WTC11 (cell line): ENCODE measurements at regions not wholly inside any gene's neighbourhood (a gene's known extent, or its start where the extent isn't known, plus 50 kb on each side); places are given as distances from the start of the nearest gene placed in this dataset.

ENCODE experiments used
- ATAC-seq: fragments of 200-7000 bp; cut with Tn5 transposase; 2 replicates; pipeline ENCODE4 v1.10.0; 2021; ENCODE audit warnings: mild to moderate bottlenecking, moderate library complexity
- CTCF ChIA-PET: fragments of 300-600 bp; sonication (Branson Sonifier 250); formaldehyde crosslinking; loops from one replicate; lab custom pipeline; 2021; ENCODE audit warnings: antibody characterized with exemption; lab: Charles Lee
- POLR2A ChIA-PET: fragments of 350-600 bp; sonication (Branson Sonifier 250); formaldehyde crosslinking; loops from one replicate; lab custom pipeline; 2021; ENCODE audit warnings: antibody characterized with exemption; lab: Charles Lee
- DNase-seq: peaks from one replicate; pipeline ENCODE4 v3.0.0; 2021; ENCODE audit warnings: low spot score
- H3K27ac Mint-ChIP-seq: 2 replicates; pipeline ENCODE4 v1.8.0; 2021; ENCODE audit warnings: mixed read lengths
- H3K27me3 Mint-ChIP-seq: 2 replicates; pipeline ENCODE4 v1.8.0; 2021; ENCODE audit warnings: low read depth, mild to moderate bottlenecking, moderate library complexity, mixed read lengths
- H3K36me3 Mint-ChIP-seq: 2 replicates; pipeline ENCODE4 v1.8.0; 2021; ENCODE audit warnings: mixed read lengths
- H3K4me1 Mint-ChIP-seq: 2 replicates; pipeline ENCODE4 v1.8.0; 2022; ENCODE audit warnings: mixed read lengths
- H3K4me3 Mint-ChIP-seq: 2 replicates; pipeline ENCODE4 v1.8.0; 2021; ENCODE audit warnings: mild to moderate bottlenecking, moderate library complexity, mixed read lengths
- H3K9me3 Mint-ChIP-seq: 2 replicates; pipeline ENCODE4 v1.8.0; 2021; ENCODE audit warnings: mixed read lengths
- ELF4 ChIP-seq: sonication (generic); formaldehyde crosslinking; IDR thresholded peaks from 2 replicates; pipeline ENCODE4 v1.8.1; 2022; ENCODE audit warnings: low read depth, mild to moderate bottlenecking, moderate library complexity, missing genetic modification reagents
- GTF2I ChIP-seq: fragments of 250-450 bp; sonication (Bioruptor Pico); conservative IDR thresholded peaks from 2 replicates; pipeline ENCODE4 v1.4.0; 2021; ENCODE audit warnings: mild to moderate bottlenecking
- JAZF1 ChIP-seq: fragments of 250-450 bp; sonication (Bioruptor Pico); IDR thresholded peaks from 2 replicates; pipeline ENCODE4 v1.9.0; 2021; ENCODE audit warnings: moderate library complexity, mild to moderate bottlenecking, inconsistent platforms
- TP53 ChIP-seq: sonication (generic); formaldehyde crosslinking; IDR thresholded peaks from 2 replicates; pipeline ENCODE4 v1.8.1; 2023; ENCODE audit warnings: mild to moderate bottlenecking, missing genetic modification reagents
- ZNF219 ChIP-seq: sonication (generic); formaldehyde crosslinking; IDR thresholded peaks from 2 replicates; pipeline ENCODE4 v1.8.0; 2023; ENCODE audit warnings: missing genetic modification reagents, mild to moderate bottlenecking, borderline replicate concordance
- ZNF232 ChIP-seq: sonication (generic); formaldehyde crosslinking; IDR thresholded peaks from 2 replicates; pipeline ENCODE4 v1.8.0; 2022; ENCODE audit warnings: mild to moderate bottlenecking, missing genetic modification reagents
- ZNF416 ChIP-seq: fragments of 250-450 bp; sonication (Bioruptor Pico); IDR thresholded peaks from 2 replicates; pipeline ENCODE4 v1.9.0; 2021; ENCODE audit warnings: mild to moderate bottlenecking, inconsistent platforms
- TF ChIP-seq, protein P1 (sequence below): fragments of 250-450 bp; sonication (Bioruptor Pico); IDR thresholded peaks from 2 replicates; pipeline ENCODE4 v1.9.0; 2021; ENCODE audit warnings: mild to moderate bottlenecking
- TF ChIP-seq, protein P2 (sequence below): sonication (generic); formaldehyde crosslinking; IDR thresholded peaks from 2 replicates; pipeline ENCODE4 v1.8.1; 2023; ENCODE audit warnings: mild to moderate bottlenecking, missing genetic modification reagents, moderate library complexity
- TF ChIP-seq, protein P3 (sequence below): sonication (generic); formaldehyde crosslinking; IDR thresholded peaks from 2 replicates; pipeline ENCODE4 v1.8.0; 2022; ENCODE audit warnings: missing genetic modification reagents
- TF ChIP-seq, protein P4 (sequence below): sonication (generic); formaldehyde crosslinking; IDR thresholded peaks from 2 replicates; pipeline ENCODE4 v1.8.0; 2022; ENCODE audit warnings: mild to moderate bottlenecking, missing genetic modification reagents
- TF ChIP-seq, protein P5 (sequence below): sonication (generic); formaldehyde crosslinking; IDR thresholded peaks from 2 replicates; pipeline ENCODE4 v1.8.1; 2022; ENCODE audit warnings: low read depth, missing genetic modification reagents, borderline replicate concordance
- TF ChIP-seq, protein P6 (sequence below): fragments of 250-450 bp; sonication (Bioruptor Pico); IDR thresholded peaks from 2 replicates; pipeline ENCODE4 v2.1.2; 2022; ENCODE audit warnings: mild to moderate bottlenecking, moderate library complexity
- TF ChIP-seq, protein P7 (sequence below): sonication (generic); formaldehyde crosslinking; IDR thresholded peaks from 2 replicates; pipeline ENCODE4 v1.8.0; 2022; ENCODE audit warnings: mild to moderate bottlenecking, missing genetic modification reagents

DNA sequence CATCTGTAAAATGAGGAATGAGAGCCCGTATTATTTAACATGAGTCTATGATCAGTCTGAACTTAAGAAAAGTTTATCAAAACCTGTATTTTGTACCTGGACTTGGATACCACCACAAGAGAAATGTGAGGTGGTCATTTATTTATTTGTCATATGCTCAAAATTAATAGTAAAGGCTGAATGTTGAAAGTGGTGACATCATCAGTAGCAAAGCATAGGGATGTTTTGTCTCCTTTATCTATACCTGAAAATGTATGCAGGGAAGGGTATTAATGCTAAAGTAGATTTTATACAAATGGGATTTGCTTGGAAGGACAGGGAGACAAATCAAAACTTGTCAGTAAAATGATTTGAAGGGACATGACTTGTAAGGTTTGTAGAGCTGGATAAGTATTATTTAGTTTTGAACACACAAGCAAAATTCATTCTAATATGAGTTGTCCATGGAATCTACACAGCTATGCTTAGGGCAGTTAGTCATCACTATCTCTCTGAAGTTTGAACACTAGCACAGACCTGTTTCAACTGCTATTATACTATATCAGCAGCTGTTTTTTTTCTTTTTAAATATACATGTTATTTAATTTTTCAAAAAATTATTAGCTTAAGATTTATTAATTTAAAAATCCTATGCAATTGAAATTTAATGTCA is 52.4 kb upstream of the GUCY1A1 start (continued):
- TF ChIP-seq, protein P1, sequence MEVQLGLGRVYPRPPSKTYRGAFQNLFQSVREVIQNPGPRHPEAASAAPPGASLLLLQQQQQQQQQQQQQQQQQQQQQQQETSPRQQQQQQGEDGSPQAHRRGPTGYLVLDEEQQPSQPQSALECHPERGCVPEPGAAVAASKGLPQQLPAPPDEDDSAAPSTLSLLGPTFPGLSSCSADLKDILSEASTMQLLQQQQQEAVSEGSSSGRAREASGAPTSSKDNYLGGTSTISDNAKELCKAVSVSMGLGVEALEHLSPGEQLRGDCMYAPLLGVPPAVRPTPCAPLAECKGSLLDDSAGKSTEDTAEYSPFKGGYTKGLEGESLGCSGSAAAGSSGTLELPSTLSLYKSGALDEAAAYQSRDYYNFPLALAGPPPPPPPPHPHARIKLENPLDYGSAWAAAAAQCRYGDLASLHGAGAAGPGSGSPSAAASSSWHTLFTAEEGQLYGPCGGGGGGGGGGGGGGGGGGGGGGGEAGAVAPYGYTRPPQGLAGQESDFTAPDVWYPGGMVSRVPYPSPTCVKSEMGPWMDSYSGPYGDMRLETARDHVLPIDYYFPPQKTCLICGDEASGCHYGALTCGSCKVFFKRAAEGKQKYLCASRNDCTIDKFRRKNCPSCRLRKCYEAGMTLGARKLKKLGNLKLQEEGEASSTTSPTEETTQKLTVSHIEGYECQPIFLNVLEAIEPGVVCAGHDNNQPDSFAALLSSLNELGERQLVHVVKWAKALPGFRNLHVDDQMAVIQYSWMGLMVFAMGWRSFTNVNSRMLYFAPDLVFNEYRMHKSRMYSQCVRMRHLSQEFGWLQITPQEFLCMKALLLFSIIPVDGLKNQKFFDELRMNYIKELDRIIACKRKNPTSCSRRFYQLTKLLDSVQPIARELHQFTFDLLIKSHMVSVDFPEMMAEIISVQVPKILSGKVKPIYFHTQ (CRISPR knock-in tag), result no peak
- TF ChIP-seq, protein P2, sequence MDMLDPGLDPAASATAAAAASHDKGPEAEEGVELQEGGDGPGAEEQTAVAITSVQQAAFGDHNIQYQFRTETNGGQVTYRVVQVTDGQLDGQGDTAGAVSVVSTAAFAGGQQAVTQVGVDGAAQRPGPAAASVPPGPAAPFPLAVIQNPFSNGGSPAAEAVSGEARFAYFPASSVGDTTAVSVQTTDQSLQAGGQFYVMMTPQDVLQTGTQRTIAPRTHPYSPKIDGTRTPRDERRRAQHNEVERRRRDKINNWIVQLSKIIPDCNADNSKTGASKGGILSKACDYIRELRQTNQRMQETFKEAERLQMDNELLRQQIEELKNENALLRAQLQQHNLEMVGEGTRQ (CRISPR knock-in tag), result no peak
- no peak for TF ChIP-seq TP53 (CRISPR knock-in tag)
- no peak for TF ChIP-seq GTF2I (CRISPR knock-in tag)
- TF ChIP-seq, protein P3, sequence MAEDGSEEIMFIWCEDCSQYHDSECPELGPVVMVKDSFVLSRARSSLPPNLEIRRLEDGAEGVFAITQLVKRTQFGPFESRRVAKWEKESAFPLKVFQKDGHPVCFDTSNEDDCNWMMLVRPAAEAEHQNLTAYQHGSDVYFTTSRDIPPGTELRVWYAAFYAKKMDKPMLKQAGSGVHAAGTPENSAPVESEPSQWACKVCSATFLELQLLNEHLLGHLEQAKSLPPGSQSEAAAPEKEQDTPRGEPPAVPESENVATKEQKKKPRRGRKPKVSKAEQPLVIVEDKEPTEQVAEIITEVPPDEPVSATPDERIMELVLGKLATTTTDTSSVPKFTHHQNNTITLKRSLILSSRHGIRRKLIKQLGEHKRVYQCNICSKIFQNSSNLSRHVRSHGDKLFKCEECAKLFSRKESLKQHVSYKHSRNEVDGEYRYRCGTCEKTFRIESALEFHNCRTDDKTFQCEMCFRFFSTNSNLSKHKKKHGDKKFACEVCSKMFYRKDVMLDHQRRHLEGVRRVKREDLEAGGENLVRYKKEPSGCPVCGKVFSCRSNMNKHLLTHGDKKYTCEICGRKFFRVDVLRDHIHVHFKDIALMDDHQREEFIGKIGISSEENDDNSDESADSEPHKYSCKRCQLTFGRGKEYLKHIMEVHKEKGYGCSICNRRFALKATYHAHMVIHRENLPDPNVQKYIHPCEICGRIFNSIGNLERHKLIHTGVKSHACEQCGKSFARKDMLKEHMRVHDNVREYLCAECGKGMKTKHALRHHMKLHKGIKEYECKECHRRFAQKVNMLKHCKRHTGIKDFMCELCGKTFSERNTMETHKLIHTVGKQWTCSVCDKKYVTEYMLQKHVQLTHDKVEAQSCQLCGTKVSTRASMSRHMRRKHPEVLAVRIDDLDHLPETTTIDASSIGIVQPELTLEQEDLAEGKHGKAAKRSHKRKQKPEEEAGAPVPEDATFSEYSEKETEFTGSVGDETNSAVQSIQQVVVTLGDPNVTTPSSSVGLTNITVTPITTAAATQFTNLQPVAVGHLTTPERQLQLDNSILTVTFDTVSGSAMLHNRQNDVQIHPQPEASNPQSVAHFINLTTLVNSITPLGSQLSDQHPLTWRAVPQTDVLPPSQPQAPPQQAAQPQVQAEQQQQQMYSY (CRISPR knock-in tag), result no peak
- TF ChIP-seq, protein P4, sequence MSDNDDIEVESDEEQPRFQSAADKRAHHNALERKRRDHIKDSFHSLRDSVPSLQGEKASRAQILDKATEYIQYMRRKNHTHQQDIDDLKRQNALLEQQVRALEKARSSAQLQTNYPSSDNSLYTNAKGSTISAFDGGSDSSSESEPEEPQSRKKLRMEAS, result no peak
- TF ChIP-seq ZNF219 (CRISPR knock-in tag), result no peak

DNA sequence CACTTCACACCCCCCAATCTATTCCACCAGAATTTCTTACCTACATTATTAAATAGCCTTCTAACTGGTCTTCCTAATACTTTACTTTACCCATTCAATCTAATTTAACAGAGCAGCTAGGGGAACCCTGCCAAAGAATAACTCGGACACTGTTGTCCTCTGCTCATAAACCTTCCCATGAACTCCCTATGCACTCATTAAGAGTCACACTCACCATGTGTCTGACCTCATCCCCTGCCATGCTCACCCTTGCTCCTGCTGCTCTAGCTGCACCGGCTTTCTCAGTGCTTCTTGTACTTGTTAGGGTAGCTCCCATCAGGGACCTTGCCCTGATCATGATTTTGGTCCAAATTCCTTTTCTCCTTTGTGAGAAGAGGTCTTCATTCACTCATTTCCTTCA is 54.6 kb upstream of the GUCY1A1 start:
- CTCF ChIA-PET, result no interaction called here
- H3K36me3 Mint-ChIP-seq, result no peaks in the 10 kb centered on the region
- H3K4me1 Mint-ChIP-seq, result no peaks in the 10 kb centered on the region

More for the DNA sequence above, 54.6 kb upstream of the GUCY1A1 start:
- POLR2A ChIA-PET, result no interaction called here
- Mint-ChIP-seq H3K9me3 (0 out of 2 replicates have a peak, but pooled peaks cover 3% of the 10 kb centered on the region), H3K4me3 (no peak overlapping the region), H3K27ac (no peak overlapping the region), H3K27me3 (no peaks in the 10 kb centered on the region)
- DNase-seq (no peak), ATAC-seq (no peak)
- TF ChIP-seq ELF4 (no peak), ZNF232 (CRISPR knock-in tag) (no peak), JAZF1 (no peak), GTF2I (CRISPR knock-in tag) (no peak), ZNF416 (no peak)
- TF ChIP-seq, protein P5, sequence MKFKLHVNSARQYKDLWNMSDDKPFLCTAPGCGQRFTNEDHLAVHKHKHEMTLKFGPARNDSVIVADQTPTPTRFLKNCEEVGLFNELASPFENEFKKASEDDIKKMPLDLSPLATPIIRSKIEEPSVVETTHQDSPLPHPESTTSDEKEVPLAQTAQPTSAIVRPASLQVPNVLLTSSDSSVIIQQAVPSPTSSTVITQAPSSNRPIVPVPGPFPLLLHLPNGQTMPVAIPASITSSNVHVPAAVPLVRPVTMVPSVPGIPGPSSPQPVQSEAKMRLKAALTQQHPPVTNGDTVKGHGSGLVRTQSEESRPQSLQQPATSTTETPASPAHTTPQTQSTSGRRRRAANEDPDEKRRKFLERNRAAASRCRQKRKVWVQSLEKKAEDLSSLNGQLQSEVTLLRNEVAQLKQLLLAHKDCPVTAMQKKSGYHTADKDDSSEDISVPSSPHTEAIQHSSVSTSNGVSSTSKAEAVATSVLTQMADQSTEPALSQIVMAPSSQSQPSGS (CRISPR knock-in tag), result no peak
- TF ChIP-seq, protein P6, sequence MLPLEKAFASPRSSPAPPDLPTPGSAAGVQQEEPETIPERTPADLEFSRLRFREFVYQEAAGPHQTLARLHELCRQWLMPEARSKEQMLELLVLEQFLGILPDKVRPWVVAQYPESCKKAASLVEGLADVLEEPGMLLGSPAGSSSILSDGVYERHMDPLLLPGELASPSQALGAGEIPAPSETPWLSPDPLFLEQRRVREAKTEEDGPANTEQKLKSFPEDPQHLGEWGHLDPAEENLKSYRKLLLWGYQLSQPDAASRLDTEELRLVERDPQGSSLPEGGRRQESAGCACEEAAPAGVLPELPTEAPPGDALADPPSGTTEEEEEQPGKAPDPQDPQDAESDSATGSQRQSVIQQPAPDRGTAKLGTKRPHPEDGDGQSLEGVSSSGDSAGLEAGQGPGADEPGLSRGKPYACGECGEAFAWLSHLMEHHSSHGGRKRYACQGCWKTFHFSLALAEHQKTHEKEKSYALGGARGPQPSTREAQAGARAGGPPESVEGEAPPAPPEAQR (CRISPR knock-in tag), result no peak
- TF ChIP-seq, protein P7, sequence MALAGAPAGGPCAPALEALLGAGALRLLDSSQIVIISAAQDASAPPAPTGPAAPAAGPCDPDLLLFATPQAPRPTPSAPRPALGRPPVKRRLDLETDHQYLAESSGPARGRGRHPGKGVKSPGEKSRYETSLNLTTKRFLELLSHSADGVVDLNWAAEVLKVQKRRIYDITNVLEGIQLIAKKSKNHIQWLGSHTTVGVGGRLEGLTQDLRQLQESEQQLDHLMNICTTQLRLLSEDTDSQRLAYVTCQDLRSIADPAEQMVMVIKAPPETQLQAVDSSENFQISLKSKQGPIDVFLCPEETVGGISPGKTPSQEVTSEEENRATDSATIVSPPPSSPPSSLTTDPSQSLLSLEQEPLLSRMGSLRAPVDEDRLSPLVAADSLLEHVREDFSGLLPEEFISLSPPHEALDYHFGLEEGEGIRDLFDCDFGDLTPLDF, result no peak
